NCI-H1436 treated with DMSO at 0.1 percent for 48 hours (cell line): ENCODE measurements at regions not wholly inside any gene's neighbourhood (a gene's known extent, or its start where the extent isn't known, plus 50 kb on each side); places are given as distances from the start of the nearest gene placed in this dataset.
"Not testable (repeated sequence)": the region's sequence is repeated elsewhere in the genome, so short reads cannot be mapped to it uniquely, and the experiment has no call there.

Experiments
- DNase-seq: peaks from one replicate; lab custom pipeline; 2025; lab: John Stamatoyannopoulos, UW

DNA sequence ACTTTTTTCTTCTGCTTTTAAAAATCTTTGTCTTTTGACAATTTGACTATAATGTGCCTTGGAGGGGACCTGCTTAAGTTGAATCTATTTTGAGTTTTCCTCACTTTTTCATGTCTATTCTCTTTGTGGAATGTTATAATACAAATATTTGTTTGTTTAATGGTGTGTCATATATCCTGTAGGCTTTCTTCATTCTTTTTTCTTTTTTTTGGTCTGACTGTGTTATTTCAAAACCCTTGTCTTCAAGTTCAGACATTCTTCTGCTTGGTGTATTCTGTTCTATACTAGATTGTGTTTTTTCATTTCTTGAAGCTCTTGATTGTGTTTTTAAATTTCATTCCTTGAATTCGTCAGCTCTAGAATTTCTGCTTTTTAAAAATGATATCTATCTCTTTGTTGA is 228.2 kb downstream of the STK31 start:
- no peak for DNase-seq

DNA sequence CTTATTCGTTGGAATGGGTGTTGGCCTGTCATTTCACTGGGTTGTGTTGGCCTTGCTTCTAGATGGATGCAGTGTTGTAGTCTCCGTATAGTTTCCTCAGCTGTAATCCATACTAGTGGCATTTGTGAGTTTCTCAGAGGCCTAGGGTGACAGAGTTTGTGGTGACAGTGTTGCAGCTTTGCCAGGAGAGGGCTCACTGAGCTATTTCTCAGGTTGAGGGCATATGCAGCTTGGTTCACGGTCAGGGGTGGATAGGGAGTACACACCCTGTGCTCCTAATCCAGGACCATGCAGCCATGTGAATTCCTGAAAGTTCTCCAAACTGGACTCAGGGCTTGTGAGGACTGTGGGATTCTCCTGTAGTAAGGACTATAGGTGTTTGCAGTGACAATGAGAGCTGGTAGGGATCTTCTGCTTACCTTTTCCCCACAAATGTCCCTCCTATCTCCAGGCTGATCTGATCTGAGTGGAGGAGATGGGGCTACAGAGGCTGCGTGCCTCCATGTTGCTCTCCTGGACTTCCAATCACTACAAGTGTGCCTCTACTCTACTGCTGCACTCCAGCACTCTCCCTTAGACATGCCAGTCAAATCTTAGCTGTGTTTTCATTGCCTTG is 229.0 kb downstream of the STK31 start:
- no peak for DNase-seq

DNA sequence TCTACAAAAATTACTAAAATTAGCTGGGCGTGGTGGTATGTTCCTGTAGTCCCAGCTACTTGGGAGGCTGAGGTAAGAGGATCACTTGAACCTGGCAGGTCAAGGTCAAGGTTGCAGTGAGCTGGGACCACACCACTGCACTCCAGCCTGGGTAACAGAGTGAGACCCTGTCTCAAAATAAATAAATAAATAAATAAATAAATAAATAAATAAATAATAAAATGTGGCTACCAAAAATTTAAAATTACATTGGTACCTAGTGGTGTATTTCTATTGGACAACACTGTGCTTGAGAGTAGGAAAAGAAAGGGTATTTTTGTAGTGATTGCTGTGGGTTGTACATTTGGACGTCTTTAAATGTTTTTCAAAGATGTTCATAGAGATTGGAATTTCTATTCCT is 229.7 kb downstream of the STK31 start:
- DNase-seq, result not testable (repeated sequence)

DNA sequence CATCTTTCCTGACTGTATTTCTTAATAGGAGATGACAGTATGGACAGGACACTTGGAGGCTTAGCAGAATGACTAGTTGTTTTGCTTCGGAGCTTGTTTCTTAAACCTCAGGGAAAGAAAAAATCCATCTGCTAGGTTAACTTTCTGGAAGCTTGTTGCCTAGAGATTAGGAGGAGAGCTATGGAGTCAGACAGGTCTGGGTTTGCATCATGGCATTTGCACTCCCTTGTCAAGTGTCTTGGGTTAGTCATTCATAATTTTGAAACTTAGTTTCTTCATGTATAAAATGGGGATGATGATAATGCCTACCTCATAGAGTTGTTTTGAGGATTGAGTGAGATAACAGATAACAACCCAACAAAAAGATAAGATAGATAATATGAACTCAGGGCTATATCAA is 231.5 kb downstream of the STK31 start:
- no peak for DNase-seq

DNA sequence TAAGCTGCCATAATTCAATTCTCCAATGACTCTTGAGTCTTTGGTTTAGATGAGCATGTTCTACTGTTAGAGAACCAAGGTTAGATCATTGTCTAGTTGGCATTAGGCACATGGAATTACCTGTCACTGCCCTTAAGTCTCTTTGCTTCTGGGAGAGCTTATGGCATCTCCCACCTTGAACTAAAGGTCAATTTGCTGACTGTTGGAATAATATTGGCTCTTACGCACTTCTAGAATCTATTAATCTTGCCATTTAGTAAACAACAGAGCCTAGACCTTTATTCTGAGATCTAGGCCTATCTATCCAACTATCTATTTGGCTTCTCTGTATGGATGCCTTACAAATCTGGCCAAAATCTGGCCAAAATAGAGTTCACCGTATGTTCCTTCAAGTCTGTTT is 232.0 kb downstream of the STK31 start:
- no peak for DNase-seq

DNA sequence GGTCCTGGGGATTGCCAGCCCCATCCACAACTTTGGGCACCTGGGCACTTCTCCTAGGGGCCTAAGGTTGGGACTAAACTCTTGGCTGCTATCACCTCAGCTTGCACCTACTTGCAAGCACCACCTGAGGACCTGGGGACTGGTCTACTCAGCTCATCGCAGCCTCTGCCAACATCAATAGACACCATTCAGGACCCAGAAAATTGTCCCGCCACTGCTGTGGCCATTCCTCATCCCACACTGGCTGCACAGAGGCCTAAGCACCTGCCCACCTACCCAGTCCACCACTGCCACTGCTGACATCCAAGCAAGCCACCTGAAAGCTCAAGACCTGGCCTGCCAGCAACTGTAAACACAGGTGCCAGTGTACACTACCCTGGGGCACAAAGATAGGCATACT is 234.1 kb downstream of the STK31 start:
- no peak for DNase-seq

DNA sequence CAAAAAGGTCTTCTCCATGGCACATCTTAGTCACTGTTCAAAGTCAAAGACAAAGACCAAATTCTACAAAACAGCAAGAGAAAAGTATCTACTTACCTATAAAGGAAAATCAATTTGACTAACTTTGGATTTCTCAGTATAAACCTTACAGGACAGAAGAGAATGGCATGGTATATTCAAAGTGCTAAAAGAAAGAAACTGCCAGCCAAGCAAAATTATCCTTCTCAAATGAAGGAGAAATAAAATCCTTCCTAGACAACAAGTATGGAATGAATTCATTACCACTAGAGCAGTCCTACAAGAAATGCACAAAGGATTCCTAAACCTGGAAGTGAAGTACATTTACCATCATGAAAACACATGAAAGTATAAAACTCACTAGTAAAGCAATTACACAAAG is 235.5 kb downstream of the STK31 start:
- no peak for DNase-seq

DNA sequence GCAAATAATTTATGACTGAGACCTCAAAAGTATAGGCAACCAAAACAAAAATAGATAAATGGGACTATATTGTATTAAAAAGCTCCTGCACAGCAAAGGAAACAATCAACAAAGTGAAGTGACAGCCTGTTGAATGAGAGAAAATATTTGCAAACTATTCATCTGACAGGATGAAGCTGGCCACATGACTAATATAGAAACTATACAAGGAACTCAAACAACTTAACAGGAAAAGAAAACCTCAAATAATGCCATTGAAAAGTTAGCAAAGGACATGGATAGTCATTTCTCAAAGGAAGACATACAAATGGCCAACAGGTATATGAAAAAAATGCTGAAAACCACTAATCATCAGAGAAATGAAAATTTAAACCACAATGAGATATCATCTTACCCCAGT is 245.1 kb downstream of the STK31 start:
- no peak for DNase-seq

DNA sequence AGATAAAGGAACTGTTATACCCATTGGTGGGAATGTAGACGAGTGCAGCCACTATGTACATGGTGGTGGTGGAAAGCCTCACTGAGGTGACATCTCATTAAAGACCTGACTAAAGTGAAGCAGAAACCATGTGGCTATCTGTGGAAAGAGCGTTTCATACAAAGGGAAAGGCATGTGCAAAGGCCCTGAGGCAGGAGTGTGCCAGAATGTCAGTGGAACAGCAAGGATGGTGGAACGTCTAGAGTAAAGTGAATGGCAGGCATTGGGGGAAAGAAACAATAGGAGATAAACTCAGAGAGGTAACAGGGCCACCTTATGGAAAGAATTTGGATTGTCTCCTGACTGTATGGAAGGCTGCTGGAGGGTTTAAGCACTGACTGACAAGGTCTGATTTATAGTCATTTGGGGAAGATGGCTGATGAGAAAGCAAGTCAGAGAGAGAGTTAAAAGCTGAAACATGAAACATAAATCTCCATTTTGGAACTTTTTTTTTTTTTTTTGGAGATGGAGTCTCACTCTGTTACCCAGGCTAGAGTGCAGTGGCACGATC is 245.7 kb downstream of the STK31 start:
- DNase-seq, result no peak

DNA sequence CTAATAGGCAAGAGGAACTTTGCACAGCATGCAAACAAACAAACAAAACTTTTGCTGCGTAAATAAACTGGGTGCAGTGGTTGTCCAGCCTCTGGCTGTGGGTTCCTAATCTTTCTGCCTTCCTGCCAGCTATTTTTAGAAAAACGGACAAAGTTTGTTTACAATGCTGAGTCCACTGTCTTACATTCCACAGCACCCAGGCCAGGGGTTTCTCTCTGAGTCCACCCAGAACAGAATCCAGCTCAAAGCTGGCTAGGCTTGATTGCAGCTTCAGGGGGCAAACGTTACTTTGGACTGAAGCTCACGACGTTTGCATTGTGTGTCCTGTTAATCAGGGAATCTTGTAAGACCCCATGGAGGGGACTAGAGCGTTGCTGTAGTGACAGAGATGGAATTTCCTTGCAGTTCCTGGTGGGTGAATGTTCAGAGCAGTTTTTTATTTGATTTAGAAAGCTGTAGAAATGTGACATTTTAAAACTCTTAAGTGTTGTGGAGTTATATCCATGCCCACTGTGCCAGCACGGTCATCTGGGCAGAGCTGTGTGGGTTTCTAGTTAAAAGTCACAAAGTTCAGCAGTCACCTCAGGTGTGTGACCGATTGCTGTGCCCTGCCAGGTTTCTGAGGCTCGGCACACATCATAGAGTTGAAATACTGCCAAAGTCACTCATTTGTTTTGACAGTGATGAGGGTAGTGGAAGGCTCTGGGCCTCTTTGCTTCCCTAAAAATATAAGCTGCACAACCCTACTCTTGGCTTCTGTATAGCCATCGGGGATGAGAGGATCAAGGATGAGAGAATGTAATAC is 247.0 kb downstream of the STK31 start:
- no peak for DNase-seq

DNA sequence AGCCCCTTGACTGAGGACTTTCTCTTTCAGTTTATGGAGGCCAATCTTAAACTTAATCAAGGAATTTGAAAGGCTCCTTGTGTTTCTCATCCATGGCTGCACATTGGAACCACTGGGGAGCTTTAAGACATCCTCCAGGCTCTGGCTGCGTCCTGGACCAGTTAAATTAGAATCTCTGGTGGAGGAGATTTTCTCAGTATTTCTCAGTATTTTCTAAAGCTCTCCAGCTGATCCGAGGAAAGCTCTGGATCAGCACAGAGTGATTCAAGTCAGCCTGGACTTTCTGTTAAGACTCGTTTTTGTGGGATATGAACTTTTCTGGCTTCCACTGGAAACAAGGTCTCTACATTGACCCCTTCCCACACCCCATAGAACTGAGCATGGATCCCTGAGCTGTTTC is 249.8 kb downstream of the STK31 start:
- DNase-seq, result no peak

DNA sequence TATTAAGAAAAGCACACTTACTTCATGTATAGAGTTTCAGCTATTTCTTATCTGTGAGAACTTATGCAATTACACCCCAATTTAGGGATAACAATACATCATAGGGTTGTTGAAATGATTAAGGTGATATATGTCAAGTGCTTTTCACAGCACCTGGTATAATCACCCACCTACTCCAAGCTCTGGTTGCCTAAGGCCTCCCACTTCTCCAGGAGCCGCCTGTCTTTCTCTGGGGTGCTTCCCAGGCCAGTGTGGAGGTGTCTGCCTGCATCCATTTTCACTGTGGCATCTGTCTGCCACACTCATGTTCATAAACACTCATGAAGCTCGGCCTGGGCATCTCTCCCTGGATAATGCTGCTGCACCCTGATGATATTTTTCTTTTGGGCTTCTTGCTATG is 250.3 kb downstream of the STK31 start:
- DNase-seq, result peak; percentile 10

DNA sequence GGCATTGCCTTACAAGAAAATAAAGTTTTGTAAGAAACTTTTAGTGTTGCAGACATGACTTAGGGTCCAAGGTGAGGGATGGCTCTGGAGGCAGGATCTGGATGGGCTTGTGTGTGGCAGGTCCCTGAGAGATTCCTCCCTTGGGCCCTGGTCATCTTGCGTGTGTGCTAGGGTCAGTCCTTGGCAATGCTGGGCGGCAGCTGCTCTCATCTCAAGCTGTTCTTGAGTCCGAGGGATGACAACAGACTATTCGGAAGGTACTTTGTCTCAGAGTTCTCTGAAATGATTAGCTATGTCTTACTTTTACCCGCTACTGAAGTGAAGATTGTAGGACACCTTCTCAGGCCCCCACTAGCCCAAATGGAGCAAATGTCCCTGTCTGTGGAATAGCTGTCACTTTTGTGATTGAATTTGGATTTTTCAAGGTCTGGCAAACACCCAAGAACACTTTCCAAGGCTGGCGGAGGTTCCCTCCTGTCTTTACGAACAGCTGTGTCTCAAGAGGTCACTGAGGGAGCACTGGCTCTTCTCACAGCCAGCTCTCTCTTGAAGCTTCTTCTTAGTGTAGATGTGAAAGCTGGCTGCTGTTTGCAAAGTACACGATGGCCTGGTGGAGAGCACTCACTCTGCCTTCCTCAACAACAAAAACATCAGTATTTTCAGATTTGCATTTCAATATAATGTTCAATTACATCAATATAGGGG is 253.6 kb downstream of the STK31 start:
- DNase-seq, result no peak

DNA sequence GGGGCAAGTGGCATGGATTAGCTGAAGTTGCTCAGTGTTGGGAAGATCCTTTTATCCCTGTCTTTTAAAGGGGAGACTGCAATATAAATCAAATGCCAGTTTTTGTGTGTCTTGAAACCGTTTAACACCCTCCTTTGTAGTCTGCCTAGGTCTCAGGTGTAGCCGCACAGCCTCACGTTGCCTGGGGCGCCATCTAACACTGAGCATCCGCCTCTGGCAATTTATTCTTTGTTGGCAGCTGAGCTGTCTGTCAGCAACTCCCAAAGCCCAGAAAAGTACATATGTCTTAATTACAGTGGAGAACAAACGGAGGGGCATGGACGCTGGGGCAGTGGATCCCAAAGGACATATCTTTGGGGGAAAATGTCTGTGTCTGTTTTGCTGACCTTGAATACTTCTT is 254.7 kb downstream of the STK31 start:
- no peak for DNase-seq

DNA sequence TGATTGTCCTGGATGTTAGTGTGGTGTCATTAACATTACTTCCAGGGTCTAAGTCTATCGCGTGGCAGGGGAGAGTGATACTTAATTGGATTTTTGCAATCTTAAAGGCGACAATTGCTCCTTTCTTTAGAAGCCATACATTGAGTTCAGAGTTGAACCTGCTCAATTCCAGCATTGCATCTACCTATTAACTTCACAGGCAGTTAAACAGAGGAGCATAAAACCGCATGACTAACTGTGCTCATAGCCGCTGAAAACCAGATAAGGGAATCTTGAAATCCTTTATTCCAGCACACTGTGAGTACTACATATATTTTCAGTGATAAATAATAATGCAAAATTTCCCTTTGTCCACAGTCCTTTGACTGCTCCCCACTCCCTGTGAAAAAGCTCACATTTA is 255.3 kb downstream of the STK31 start:
- no peak for DNase-seq

DNA sequence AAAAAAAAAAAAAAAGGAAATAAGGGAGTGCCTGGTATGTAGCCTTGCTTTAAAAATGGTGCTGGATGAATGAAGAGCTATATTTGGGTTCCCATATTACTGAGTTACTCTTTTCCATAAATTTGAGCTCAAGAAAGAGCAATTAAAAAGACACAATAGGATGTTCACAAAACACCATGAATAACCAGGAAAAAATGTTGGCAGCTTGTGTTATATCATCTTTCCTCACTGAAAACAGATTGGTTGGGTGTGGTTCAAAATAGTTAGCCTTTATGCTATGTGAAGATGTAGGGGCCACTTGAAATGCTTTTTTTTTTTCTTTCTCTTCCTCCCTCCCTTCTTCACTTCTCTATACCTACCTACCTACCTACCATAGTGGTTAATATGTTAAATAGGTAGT is 256.9 kb downstream of the STK31 start:
- no peak for DNase-seq

DNA sequence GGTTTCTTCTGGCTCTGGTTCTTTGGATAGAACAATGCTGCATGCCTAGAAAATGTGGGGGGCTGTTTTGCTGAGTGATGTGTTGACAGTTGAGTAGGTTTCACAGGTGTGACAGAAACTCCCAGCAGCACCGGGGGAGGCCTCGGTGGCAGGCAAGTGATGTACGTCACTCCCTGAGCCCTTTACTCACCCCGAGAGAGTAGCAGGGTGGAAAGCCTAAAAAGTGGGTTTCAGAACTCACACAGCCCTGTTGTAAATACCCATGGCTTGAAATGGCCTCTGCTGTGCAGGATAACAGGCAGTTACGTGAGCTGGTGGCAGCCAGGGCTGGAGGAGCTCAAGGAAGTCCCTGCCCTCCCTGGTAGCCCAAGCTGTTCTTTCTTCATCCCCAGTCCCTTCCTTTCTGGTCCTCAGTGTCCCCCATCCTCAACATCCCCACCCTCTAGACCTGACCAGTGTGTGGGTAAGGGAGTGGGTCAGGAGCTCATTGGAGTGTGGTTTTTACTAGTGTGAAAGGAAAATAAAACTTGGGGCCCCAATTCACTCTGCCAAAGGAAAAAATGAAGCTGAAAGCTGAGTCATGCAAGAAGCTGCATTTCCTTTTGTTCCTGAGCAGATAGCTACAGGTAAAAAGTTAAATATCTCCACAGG is 258.1 kb downstream of the STK31 start:
- DNase-seq, result no peak

DNA sequence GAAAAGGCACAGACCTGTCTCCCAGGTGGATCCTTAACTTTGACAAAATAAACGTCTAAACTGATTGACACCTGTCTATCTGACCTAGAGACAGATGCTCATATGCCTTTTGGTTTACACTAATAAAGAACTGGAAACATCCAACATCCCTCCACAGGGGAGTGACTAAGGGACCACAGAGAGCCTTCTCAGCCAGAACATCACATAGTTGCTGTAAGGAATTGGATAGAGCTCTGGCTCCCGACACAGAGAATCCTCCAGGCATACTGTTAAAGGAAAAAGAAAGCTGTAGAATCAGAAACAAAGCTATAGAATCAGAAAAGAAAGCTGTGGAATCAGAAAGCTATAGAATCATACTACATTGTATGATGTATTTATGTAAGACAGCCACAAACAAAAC is 258.8 kb downstream of the STK31 start:
- DNase-seq, result no peak

DNA sequence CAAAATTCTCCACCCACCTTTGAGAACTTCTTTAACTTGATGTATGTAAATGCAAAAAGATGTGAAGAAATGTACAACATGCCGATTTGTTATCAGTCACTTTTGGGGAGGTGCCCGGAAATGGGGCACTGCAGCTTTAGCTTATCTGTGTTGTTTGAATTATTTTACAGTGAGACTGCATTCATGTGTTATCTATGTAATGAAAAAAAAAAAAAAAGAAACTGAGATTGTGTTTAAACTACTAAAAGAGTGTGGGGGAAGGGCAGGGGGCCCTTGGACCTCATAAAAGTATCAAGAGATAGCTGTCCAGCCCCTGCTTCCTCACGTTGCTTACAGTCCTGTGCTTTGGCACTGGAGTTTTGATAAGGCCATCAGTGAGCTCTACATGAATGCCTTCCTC is 259.4 kb downstream of the STK31 start:
- DNase-seq, result no peak

DNA sequence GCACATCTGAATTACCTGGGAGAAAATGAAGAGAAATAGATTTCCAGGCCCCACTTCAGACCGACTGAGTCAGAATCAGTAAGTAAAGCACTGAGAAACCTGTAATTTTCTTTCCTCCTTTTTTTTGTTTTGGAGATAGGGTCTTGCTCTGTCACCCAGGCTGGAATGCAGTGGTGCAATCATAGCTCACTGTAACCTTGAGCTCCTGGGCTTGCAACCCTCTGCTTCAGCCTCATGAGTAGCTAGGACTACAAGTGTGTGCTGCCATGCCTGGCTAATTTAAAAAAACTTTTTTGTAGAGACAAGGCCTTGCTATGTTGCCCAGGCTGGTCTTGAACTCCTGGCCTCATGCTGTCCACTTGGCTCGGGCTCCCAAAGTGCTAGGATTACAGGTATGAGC is 260.2 kb downstream of the STK31 start:
- no peak for DNase-seq

DNA sequence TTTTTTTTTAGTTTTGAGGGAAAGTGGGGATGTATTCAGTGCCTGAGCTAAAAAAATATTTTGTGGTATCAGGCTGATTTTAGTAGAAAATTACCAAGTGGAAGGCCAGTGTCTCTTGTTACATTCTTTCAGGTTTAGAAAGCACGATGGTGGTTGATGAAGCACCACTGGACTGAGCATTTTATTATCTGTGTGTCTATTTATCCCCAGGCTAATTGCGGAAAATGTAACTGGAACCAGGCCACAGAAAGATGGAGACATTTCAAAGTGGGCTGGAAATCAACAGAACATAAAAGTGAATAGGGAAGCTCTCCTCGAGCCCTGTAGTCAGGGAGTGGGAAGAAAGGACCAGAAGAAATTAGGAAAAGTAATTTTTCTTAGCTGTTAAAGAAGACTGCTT is 261.0 kb downstream of the STK31 start:
- DNase-seq, result no peak

DNA sequence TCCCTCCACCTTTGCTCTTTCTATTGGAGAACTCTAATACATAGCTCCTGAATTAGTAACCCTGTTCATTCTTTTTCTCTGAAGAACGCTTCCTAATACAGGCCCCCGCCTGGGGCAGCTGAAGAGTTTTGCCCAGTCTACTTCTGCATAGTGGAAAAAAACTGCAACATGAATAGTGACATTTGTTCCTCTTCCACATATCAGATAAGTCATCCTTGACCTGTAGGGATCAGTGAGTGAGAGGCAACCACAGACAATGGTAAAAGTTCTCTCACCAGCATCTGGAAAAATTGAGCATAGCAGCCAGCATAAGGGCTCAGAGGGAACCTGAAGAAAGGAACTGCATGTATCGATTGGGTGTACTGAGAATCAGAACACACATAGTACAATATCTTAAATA is 262.0 kb downstream of the STK31 start:
- DNase-seq, result no peak

DNA sequence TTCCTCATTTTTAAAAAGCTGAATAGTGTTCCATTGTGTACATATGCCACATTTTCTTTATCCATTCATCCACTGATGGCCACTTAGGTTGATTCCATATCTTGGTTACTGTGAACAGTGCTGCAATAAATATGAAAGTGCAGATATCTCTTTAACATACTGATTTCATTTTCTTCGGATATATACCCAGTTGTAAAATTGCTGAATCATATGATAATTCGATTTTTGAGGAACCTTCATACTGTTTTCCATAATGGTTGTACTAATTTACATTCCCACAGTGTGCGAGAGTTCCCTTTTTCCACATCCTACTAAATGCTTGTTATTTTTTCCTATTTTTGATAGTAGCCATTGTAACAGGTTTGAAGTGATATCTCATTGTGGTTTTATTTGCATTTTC is 263.2 kb downstream of the STK31 start:
- DNase-seq, result no peak
